Kidney epithelial cell (primary cell): ENCODE measurements at regions not wholly inside any gene's neighbourhood (a gene's known extent, or its start where the extent isn't known, plus 50 kb on each side); places are given as distances from the start of the nearest gene placed in this dataset.
"Not testable (repeated sequence)": the region's sequence is repeated elsewhere in the genome, so short reads cannot be mapped to it uniquely, and the experiment has no call there.

Source experiments
- DNase-seq: peaks from one replicate; pipeline ENCODE4 v3.0.0-alpha.2; 2010; ENCODE audit warnings: low read depth
- H3K27me3 ChIP-seq: 2 replicates; pipeline ENCODE4 v1.6.0; 2011; ENCODE audit warnings: low read length; ENCODE audit not compliant: control insufficient read depth, insufficient read depth
- H3K36me3 ChIP-seq: 2 replicates; pipeline ENCODE4 v1.5.1; 2011; ENCODE audit warnings: low read length; ENCODE audit not compliant: control insufficient read depth, insufficient read depth
- H3K4me3 ChIP-seq: 2 replicates; pipeline ENCODE4 v1.5.1; 2011; ENCODE audit warnings: low read depth, mild to moderate bottlenecking, control low read depth, low read length
- CTCF ChIP-seq: IDR thresholded peaks from 2 replicates; pipeline ENCODE4 v1.5.1; 2011; ENCODE audit warnings: mild to moderate bottlenecking, moderate library complexity, low read length, control low read depth, inconsistent platforms; ENCODE audit not compliant: insufficient read depth, poor library complexity, severe bottlenecking

GRCh38 chr19:27822336-27822735, 1390.6 kb downstream of the UQCRFS1 start:
- Histone ChIP-seq H3K4me3 (no peak overlapping the region), H3K27me3 (no peaks in the 10 kb centered on the region), H3K36me3 (no peaks in the 10 kb centered on the region)
- TF ChIP-seq CTCF = no peak
- no peak for DNase-seq

- TF ChIP-seq CTCF = no peak
- Histone ChIP-seq H3K4me3 (no peak overlapping the region), H3K36me3 (no peaks in the 10 kb centered on the region), H3K27me3 (no peaks in the 10 kb centered on the region)
- no peak for DNase-seq
Measured at GRCh38 chr19:27821418-27822018, 1391.4 kb downstream of the UQCRFS1 start.

GRCh38 chr19:27815985-27816384, 1397.0 kb downstream of the UQCRFS1 start:
- no peak for TF ChIP-seq CTCF
- no peak for DNase-seq

GRCh38 chr19:27814834-27815233, 1398.1 kb downstream of the UQCRFS1 start:
- not testable (repeated sequence) for H3K27me3 ChIP-seq, H3K4me3 ChIP-seq, DNase-seq, H3K36me3 ChIP-seq

More at GRCh38 chr19:27815985-27816384, 1397.0 kb downstream of the UQCRFS1 start:
- H3K27me3 ChIP-seq = no peaks in the 10 kb centered on the region
- H3K4me3 ChIP-seq = no peak overlapping the region
- H3K36me3 ChIP-seq = no peaks in the 10 kb centered on the region

GRCh38 chr19:27814274-27814673, 1398.7 kb downstream of the UQCRFS1 start:
- DNase-seq, H3K4me3 ChIP-seq, H3K27me3 ChIP-seq, H3K36me3 ChIP-seq: not testable (repeated sequence)

GRCh38 chr19:27806471-27807070, 1406.4 kb downstream of the UQCRFS1 start:
- Histone ChIP-seq H3K4me3 (no peak overlapping the region), H3K27me3 (no peaks in the 10 kb centered on the region), H3K36me3 (peaks cover 1% of the 10 kb centered on the region)
- TF ChIP-seq CTCF = no peak
- no peak for DNase-seq

GRCh38 chr19:27805848-27806247, 1407.1 kb downstream of the UQCRFS1 start:
- Histone ChIP-seq H3K4me3 (no peak overlapping the region), H3K27me3 (no peaks in the 10 kb centered on the region), H3K36me3 (peaks cover 1% of the 10 kb centered on the region)
- DNase-seq = no peak
- TF ChIP-seq CTCF = no peak
